ENCODE measurements at regions not wholly inside any gene's neighbourhood (a gene's known extent, or its start where the extent isn't known, plus 50 kb on each side); places are given as distances from the start of the nearest gene placed in this dataset.

GRCh38 chr2:239476757-239477585 is 76.2 kb upstream of the HDAC4 start:
- H3K4me3 ChIP-seq (ENCODE audit: low read length), result no peak overlapping the region
- DNase-seq (ENCODE audit: low read depth, low spot score), result no peak

- no peak for DNase-seq (ENCODE audit: low read depth, low spot score)
- no peak overlapping the region for H3K4me3 ChIP-seq (ENCODE audit: low read length)
Measured at GRCh38 chr2:239476029-239476756, 75.4 kb upstream of the HDAC4 start.

GRCh38 chr2:239475161-239476028 is 74.6 kb upstream of the HDAC4 start:
- H3K4me3 ChIP-seq (ENCODE audit: low read length), result no peak overlapping the region

GRCh38 chr2:239473211-239473805 is 72.5 kb upstream of the HDAC4 start:
- DNase-seq (ENCODE audit: low read depth, low spot score), result no peak

More at GRCh38 chr2:239475161-239476028, 74.6 kb upstream of the HDAC4 start:
- DNase-seq (ENCODE audit: low read depth, low spot score), result no peak

GRCh38 chr2:239472235-239472775 is 71.5 kb upstream of the HDAC4 start:
- H3K4me3 ChIP-seq (ENCODE audit: low read length), result no peak overlapping the region
- DNase-seq (ENCODE audit: low read depth, low spot score), result no peak

More at GRCh38 chr2:239473211-239473805, 72.5 kb upstream of the HDAC4 start:
- no peak overlapping the region for H3K4me3 ChIP-seq (ENCODE audit: low read length)

- H3K4me3 ChIP-seq (ENCODE audit: low read length), result no peak overlapping the region
- DNase-seq (ENCODE audit: low read depth, low spot score), result no peak
Measured at GRCh38 chr2:239471011-239471792, 70.4 kb upstream of the HDAC4 start.

- no peak for DNase-seq (ENCODE audit: low read depth, low spot score)
- no peak overlapping the region for H3K4me3 ChIP-seq (ENCODE audit: low read length)
Measured at GRCh38 chr2:239470151-239470900, 69.5 kb upstream of the HDAC4 start.

GRCh38 chr2:239469106-239469960 is 68.5 kb upstream of the HDAC4 start:
- no peak overlapping the region for H3K4me3 ChIP-seq (ENCODE audit: low read length)
- DNase-seq (ENCODE audit: low read depth, low spot score), result no peak

GRCh38 chr2:239468491-239469105 is 67.8 kb upstream of the HDAC4 start:
- H3K4me3 ChIP-seq (ENCODE audit: low read length), result no peak overlapping the region

GRCh38 chr2:239467956-239468490 is 67.2 kb upstream of the HDAC4 start:
- no peak overlapping the region for H3K4me3 ChIP-seq (ENCODE audit: low read length)
- no peak for DNase-seq (ENCODE audit: low read depth, low spot score)

More at GRCh38 chr2:239468491-239469105, 67.8 kb upstream of the HDAC4 start:
- DNase-seq (ENCODE audit: low read depth, low spot score), result no peak

GRCh38 chr2:239467281-239467955 is 66.6 kb upstream of the HDAC4 start:
- DNase-seq (ENCODE audit: low read depth, low spot score), result no peak
- no peak overlapping the region for H3K4me3 ChIP-seq (ENCODE audit: low read length)

- no peak overlapping the region for H3K4me3 ChIP-seq (ENCODE audit: low read length)
- DNase-seq (ENCODE audit: low read depth, low spot score), result no peak
Measured at GRCh38 chr2:239466755-239467271, 66.0 kb upstream of the HDAC4 start.

- DNase-seq (ENCODE audit: low read depth, low spot score), result no peak
- H3K4me3 ChIP-seq (ENCODE audit: low read length), result no peak overlapping the region
Measured at GRCh38 chr2:239466061-239466754, 65.4 kb upstream of the HDAC4 start.

Data from Jurkat, Clone E6-1 (cell line).